ENCODE measurements at regions not wholly inside any gene's neighbourhood (a gene's known extent, or its start where the extent isn't known, plus 50 kb on each side); places are given as distances from the start of the nearest gene placed in this dataset.

- TF ChIP-seq CTCF (IDR thresholded peaks at IDR 0.05 in 8 of 11, conservative IDR thresholded peaks at IDR 0.05 in 3 of 11) (no peak), POLR2AphosphoS5 (IDR thresholded peaks at IDR 0.05) (no peak), POLR2A (IDR thresholded peaks at IDR 0.05) (no peak)
Observed at GRCh38 chr3:73924048-73924447, 299.3 kb upstream of the PDZRN3 start.
